Right lobe of liver (tissue), 6 donors: ENCODE measurements at regions not wholly inside any gene's neighbourhood (a gene's known extent, or its start where the extent isn't known, plus 50 kb on each side); places are given as distances from the start of the nearest gene placed in this dataset.

Experiments used
- ATAC-seq, 4 donors: fragments of 200-7000 bp; cut with Tn5 transposase; one replicate each; pipeline ENCODE4 v1.9.1; 2020; ENCODE audit warnings: mild to moderate bottlenecking in 4 of 4, moderate library complexity in 4 of 4
- DNase-seq, 3 donors: peaks; one replicate each; pipeline ENCODE4 v3.0.0-alpha.2; 2020
- H3K27ac ChIP-seq, 3 donors: fragments of 200-600 bp; one replicate each; pipeline ENCODE4 v1.8.0; 2022
- H3K27me3 ChIP-seq, 2 donors: fragments of 200-600 bp; one replicate each; pipeline ENCODE4 v1.8.0; 2022
- H3K36me3 ChIP-seq, 4 donors: fragments of 200-600 bp; sonication (generic) in 1 of 4; one replicate each; pipeline versions ENCODE4 v1.5.1 to v1.8.0; 2017 to 2022; ENCODE audit warnings: control low read depth in 1 of 4
- H3K4me1 ChIP-seq, 4 donors: fragments of 200-600 bp; sonication (generic) in 1 of 4; one replicate each; pipeline versions ENCODE4 v1.5.1 to v1.8.0; 2017 to 2022; ENCODE audit warnings: control low read depth in 1 of 4
- H3K4me3 ChIP-seq, 3 donors: fragments of 200-600 bp; one replicate each; pipeline ENCODE4 v1.8.0; 2022
- H3K9me3 ChIP-seq, 4 donors: fragments of 200-600 bp; sonication (generic) in 1 of 4; one replicate each; pipeline versions ENCODE4 v1.5.1 to v1.8.0; 2017 to 2022; ENCODE audit warnings: control low read depth in 1 of 4
- POLR2A ChIP-seq: fragments of 450-650 bp; IDR thresholded peaks from one replicate; pipeline ENCODE4 v1.6.1; 2017; ENCODE audit warnings: antibody characterized with exemption, mild to moderate bottlenecking
- WGBS: methylation state at CpG from one replicate; pipeline ENCODE4 v1.1.6; 2018; ENCODE audit warnings: low coverage, low lambda C conversion rate; ENCODE audit not compliant: insufficient coverage; ENCODE audit errors: missing lambda C conversion rate; 5-methylcytosine and 5-hydroxymethylcytosine counted together
- intact Hi-C, 2 donors: fragments of 100-400 bp; cut with DNase I; formaldehyde crosslinking; loops; one replicate each; pipeline versions ENCODE4 v1.11.2 to v1.14.1; 2022
- TF ChIP-seq, protein P1 (sequence below), 4 donors: fragments of 200-600 bp in 3 of 4; fragments of 450-650 bp in 1 of 4; IDR thresholded peaks; one replicate each; pipeline versions ENCODE4 v1.5.1 to v1.8.0; 2016 to 2022; ENCODE audit warnings: antibody characterized with exemption in 4 of 4, mild to moderate bottlenecking in 2 of 4
- donor health status: DM: no; HTN: yes; CAD: no.
- donor health status: DM: no; HTN: no; CAD: no.
- donor health status: DM: no; HTN: no; CAD: no.
- donor health status: DM: no; HTN: yes; CAD: no.
- donor health status: DM: no; HTN: yes; CAD: no.

DNA sequence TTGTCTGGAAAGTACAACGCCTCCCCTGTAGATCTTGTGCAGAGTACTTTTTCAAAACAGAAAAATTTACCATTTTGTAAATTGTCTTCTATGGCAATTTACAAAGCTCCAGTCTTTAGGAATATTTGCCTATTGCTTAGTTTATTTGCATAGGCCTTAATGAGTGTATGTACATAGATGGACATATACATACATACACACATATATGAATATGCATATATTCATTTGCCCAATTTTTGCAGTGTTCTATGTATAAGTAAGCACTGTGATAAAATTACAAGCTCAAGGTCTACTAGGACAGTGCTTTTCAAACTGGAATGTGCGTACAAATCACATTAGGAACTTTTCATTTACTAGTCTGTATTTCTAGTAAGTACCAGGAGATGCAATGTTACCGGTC lies 301.3 kb upstream of the SMARCA2 start:
- 54% methylated on average over 3 of the region's 3 CpGs for WGBS

DNA sequence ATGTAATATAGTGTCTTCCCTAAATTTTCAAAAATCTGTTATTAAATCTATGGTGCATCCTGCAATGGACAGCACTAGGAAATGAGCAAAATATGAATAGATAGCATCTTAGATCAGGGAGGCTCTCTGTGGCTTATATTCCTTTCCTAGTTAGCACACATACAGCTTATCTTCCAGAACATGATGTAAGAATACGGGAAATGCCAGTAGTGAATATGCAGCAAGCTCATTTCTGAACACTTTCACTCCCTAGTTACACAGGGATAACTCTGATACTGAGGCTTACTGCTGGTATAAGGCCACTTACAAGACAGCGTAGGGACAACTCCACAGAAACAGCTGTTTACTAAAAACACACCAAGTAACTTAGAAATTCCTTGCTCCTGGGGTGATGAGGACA lies 297.3 kb upstream of the SMARCA2 start:
- H3K4me3 ChIP-seq = no peak overlapping the region
- TF ChIP-seq POLR2A = no peak
- TF ChIP-seq, protein P1, sequence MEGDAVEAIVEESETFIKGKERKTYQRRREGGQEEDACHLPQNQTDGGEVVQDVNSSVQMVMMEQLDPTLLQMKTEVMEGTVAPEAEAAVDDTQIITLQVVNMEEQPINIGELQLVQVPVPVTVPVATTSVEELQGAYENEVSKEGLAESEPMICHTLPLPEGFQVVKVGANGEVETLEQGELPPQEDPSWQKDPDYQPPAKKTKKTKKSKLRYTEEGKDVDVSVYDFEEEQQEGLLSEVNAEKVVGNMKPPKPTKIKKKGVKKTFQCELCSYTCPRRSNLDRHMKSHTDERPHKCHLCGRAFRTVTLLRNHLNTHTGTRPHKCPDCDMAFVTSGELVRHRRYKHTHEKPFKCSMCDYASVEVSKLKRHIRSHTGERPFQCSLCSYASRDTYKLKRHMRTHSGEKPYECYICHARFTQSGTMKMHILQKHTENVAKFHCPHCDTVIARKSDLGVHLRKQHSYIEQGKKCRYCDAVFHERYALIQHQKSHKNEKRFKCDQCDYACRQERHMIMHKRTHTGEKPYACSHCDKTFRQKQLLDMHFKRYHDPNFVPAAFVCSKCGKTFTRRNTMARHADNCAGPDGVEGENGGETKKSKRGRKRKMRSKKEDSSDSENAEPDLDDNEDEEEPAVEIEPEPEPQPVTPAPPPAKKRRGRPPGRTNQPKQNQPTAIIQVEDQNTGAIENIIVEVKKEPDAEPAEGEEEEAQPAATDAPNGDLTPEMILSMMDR (IDR thresholded peaks at IDR 0.05) = no peak
- no peaks in the 10 kb centered on the region for H3K36me3 ChIP-seq
- 29% methylated on average over 2 of the region's 2 CpGs for WGBS
- ATAC-seq (no peak), DNase-seq (no peak)
- H3K27ac ChIP-seq = no peak overlapping the region
- intact Hi-C loops = no loop called here
- H3K9me3 ChIP-seq = no peaks in the 10 kb centered on the region
- no peaks in the 10 kb centered on the region for H3K27me3 ChIP-seq
- no peaks in the 10 kb centered on the region for H3K4me1 ChIP-seq

More for the DNA sequence above, 301.3 kb upstream of the SMARCA2 start:
- DNase-seq (no peak), ATAC-seq (no peak)
- intact Hi-C loops = no loop called here
- Histone ChIP-seq H3K27me3 (no peaks in the 10 kb centered on the region), H3K27ac (no peak overlapping the region), H3K36me3 (no peaks in the 10 kb centered on the region), H3K9me3 (no peaks in the 10 kb centered on the region), H3K4me3 (no peak overlapping the region), H3K4me1 (no peaks in the 10 kb centered on the region)
- no peak for TF ChIP-seq POLR2A

DNA sequence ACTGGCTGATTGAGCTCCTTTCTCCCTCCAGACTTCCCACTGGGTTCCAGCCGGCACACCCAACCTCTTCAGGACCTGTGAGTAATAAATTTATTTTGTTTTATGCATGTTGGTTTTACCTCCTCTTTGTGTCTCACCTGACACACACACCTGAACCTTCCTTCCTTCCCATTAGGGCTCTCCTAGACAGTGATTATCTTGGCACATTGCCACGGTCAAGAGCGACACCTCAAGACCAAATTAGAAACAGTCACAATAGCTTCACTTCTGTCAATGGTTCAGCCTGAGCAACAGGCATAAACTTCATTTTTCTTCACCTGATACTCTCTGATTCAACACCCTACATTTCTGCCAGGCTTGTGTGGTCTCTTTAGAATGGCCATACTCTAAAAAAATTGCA lies 296.3 kb upstream of the SMARCA2 start:
- 71% methylated on average over 2 of the region's 3 CpGs for WGBS
- no peak overlapping the region for H3K27ac ChIP-seq
- TF ChIP-seq, protein P1 (IDR thresholded peaks at IDR 0.05) = no peak
- no peak for TF ChIP-seq POLR2A
- no peaks in the 10 kb centered on the region for H3K4me1 ChIP-seq
- H3K9me3 ChIP-seq = no peaks in the 10 kb centered on the region
- H3K27me3 ChIP-seq = no peaks in the 10 kb centered on the region
- no peak for ATAC-seq
- H3K4me3 ChIP-seq = no peak overlapping the region
- DNase-seq = no peak
- intact Hi-C loops = no loop called here
- H3K36me3 ChIP-seq = no peaks in the 10 kb centered on the region

DNA sequence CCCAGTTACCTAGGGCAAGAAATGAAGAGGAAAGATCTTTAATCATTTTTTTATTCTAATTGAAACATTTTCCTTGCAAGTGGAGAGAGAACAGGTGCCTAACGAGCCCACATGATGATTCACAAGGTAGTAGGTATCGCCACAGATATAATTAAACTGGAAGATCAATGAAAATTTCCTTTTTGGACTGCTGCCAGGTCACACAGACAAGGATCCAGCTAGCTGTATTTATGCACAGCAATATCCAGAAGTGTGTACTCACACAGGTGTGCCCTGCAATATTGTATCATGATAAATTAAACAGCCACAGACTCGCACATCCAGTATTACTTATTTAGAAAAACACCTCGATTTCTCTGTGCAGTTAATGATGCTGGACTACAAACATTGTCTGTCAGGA lies 294.0 kb upstream of the SMARCA2 start:
- Histone ChIP-seq H3K27me3 (no peaks in the 10 kb centered on the region), H3K27ac (no peak overlapping the region), H3K9me3 (no peaks in the 10 kb centered on the region), H3K4me3 (no peak overlapping the region), H3K4me1 (no peaks in the 10 kb centered on the region), H3K36me3 (no peaks in the 10 kb centered on the region)
- intact Hi-C loops = no loop called here
- ATAC-seq (no peak), DNase-seq (no peak)
- 50% methylated on average over 4 of the region's 4 CpGs for WGBS
- no peak for TF ChIP-seq POLR2A
- TF ChIP-seq, protein P1 (IDR thresholded peaks at IDR 0.05) = no peak

DNA sequence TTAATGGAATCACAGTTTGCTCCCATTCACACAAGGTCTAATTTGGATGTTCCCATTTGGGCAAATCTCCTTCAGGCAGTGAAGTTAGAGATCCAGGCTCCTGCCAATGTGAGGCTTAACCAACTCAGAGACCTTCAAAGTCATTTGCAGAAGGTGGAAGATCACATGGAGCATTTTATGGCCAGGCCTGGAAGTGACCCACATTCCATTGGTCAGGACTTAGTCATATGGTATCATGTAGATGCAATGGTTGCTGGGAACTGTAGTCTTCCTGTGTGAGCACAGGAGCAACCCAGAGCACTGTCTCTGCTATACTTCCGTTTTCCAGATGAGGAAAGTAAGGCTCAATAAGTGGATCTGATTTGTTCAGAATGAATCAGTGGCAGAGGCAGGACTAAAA lies 292.7 kb upstream of the SMARCA2 start:
- Histone ChIP-seq H3K9me3 (no peaks in the 10 kb centered on the region), H3K27me3 (no peaks in the 10 kb centered on the region), H3K4me1 (no peaks in the 10 kb centered on the region), H3K36me3 (no peaks in the 10 kb centered on the region), H3K27ac (no peak overlapping the region), H3K4me3 (no peak overlapping the region)
- 67% methylated on average over 1 of the region's 1 CpG for WGBS
- no peak for TF ChIP-seq POLR2A
- TF ChIP-seq, protein P1 (IDR thresholded peaks at IDR 0.05) = no peak
- intact Hi-C loops = no loop called here
- ATAC-seq (no peak), DNase-seq (no peak)
